ENCODE measurements at regions not wholly inside any gene's neighbourhood (a gene's known extent, or its start where the extent isn't known, plus 50 kb on each side); places are given as distances from the start of the nearest gene placed in this dataset.
"Not testable (repeated sequence)": the region's sequence is repeated elsewhere in the genome, so short reads cannot be mapped to it uniquely, and the experiment has no call there.

DNA sequence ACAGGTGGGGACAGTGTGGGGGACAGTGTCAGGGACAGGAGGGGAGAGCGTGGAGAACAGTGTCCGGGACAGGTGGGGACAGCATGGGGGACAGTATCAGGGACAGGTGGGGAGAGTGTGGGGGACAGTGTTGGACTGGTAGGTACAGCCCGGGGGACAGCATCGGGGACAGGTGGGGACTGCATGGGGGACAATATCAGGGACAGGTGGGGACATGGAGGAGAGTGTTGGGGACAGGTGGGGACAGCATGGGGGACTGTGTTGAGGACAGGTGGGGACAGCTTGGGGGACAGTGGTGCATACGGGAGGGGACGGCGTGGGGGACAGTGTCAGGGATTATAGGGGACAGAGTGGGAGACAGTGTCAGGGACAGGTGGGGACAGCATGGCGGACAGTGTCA is 212.3 kb downstream of the TMEM121 start:
- H3K4me1 Mint-ChIP-seq = no peaks in the 10 kb centered on the region
- H3K4me3 Mint-ChIP-seq = no peak overlapping the region
- no peaks in the 10 kb centered on the region for H3K36me3 Mint-ChIP-seq
- no peak for DNase-seq
- H3K9me3 Mint-ChIP-seq = no peaks in the 10 kb centered on the region
- no peaks in the 10 kb centered on the region for H3K27me3 Mint-ChIP-seq
- no peak overlapping the region for H3K27ac Mint-ChIP-seq

DNA sequence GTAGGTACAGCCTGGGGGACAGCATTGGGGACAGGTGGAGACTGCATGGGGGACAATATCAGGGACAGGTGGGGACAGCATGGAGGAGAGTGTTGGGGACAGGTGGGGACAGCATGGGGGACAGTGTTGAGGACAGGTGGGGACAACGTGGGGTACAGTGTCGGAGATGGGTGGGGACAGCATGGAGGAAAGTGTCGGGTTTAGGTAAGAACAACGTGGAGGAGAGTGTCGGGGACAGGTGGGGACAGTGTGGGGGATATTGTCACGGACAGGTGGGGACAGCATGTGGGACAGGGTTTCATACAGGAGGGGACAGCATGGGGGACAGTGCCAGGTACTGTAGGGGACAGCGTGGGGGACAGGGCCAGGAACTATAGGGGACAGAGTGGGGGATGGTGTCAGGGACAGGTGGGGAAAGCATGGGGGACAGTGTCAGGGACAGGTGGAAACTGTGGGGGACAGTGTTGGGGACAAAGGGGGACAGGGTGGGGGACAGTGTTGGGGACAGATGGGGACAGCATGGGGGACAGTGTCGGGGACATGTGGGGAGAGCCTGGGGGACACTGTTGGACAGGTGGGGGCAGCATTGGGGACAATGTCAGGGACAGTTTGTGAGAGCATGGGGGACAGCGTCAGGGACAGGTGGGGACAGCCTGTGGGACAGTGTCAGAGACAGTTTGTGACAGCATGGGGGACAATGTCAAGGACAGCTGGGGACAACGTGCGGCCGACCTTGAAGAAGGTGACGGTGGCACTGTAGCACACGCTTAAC is 213.1 kb downstream of the TMEM121 start:
- H3K27ac Mint-ChIP-seq = no peak overlapping the region
- no peak overlapping the region for H3K4me3 Mint-ChIP-seq
- no peaks in the 10 kb centered on the region for H3K27me3 Mint-ChIP-seq
- no peaks in the 10 kb centered on the region for H3K9me3 Mint-ChIP-seq
- no peaks in the 10 kb centered on the region for H3K36me3 Mint-ChIP-seq
- no peaks in the 10 kb centered on the region for H3K4me1 Mint-ChIP-seq
- DNase-seq = no peak

DNA sequence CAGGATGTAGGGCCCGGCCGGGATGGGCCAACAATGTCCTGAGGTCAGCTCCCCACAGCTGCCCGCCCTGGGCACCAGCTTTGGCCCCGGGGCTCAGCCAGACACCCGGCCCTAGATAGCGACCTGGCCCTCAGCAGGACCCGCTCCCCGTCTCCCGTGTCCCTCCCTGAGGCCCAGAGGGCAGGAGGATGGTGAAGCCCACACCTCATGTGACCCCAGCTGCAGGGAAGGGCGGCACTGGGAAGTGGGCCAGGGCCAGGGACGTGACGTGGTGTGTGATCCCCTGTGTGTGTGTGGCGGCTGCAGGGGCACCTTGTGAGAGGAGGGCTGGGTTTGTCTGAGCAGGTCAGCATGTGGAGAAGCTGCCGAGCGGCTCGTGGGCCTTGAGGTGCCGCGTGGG is 213.9 kb downstream of the TMEM121 start:
- not testable (repeated sequence) for H3K36me3 Mint-ChIP-seq, H3K4me1 Mint-ChIP-seq, H3K4me3 Mint-ChIP-seq, H3K9me3 Mint-ChIP-seq, H3K27ac Mint-ChIP-seq, DNase-seq, H3K27me3 Mint-ChIP-seq

DNA sequence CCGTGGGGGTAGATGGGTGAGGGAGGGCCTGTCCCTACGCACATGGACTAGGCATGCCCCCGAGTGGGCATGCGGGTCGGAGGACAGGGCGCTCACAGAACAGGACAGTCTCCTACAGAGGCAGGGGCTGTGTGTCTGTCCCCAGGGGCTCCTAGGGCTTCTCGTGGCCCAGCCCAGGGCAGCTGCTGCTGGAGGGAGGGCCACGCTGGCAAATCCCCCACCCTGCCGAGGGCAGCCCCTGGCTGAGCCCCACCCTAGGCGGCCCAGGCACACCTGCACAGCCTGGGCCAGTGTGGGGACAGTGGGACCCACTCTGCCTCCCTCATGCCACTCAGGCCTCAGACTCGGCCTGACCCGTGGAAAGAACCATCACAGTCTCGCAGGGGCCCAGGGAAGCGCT is 214.6 kb downstream of the TMEM121 start:
- not testable (repeated sequence) for DNase-seq, H3K36me3 Mint-ChIP-seq, H3K9me3 Mint-ChIP-seq, H3K27ac Mint-ChIP-seq, H3K27me3 Mint-ChIP-seq, H3K4me1 Mint-ChIP-seq, H3K4me3 Mint-ChIP-seq

DNA sequence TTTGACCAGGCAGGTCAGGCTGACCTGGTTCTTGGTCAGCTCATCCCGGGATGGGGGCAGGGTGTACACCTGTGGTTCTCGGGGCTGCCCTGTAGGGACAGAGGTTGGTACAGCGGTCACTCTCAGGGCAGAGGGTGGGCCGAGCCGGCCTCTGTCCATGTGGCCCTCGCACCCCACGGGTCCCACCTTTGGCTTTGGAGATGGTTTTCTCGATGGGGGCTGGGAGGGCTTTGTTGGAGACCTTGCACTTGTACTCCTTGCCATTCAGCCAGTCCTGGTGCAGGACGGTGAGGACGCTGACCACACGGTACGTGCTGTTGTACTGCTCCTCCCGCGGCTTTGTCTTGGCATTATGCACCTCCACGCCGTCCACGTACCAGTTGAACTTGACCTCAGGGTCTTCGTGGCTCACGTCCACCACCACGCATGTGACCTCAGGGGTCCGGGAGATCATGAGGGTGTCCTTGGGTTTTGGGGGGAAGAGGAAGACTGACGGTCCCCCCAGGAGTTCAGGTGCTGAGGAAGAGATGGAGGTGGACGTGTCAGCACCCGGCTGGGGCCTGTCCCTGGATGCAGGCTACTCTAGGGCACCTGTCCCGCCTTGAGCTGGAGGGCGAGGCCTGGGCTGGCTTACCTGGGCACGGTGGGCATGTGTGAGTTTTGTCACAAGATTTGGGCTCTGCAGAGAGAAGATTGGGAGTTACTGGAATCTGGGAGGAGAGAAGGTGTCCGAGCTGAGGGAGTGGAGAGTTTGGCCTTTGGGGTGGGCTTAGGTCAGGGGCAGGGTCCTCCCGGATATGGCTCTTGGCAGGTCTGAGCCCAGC is 215.5 kb downstream of the TMEM121 start:
- H3K9me3 Mint-ChIP-seq, H3K27me3 Mint-ChIP-seq, H3K27ac Mint-ChIP-seq, H3K4me1 Mint-ChIP-seq, DNase-seq, H3K36me3 Mint-ChIP-seq, H3K4me3 Mint-ChIP-seq: not testable (repeated sequence)

DNA sequence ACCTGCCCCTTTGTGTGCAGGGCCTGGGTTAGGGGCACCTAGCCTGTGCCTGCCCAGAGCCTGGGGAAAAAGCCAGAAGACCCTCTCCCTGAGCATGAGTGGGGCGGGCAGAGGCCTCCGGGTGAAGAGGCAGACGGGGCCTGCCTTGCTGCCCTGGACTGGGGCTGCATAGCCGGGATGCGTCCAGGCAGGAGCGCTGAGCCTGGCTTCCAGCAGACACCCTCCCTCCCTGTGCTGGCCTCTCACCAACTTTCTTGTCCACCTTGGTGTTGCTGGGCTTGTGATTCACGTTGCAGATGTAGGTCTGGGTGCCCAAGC is 216.1 kb downstream of the TMEM121 start:
- H3K9me3 Mint-ChIP-seq = no peaks in the 10 kb centered on the region
- H3K36me3 Mint-ChIP-seq = no peaks in the 10 kb centered on the region
- no peak overlapping the region for H3K4me3 Mint-ChIP-seq
- H3K4me1 Mint-ChIP-seq = no peaks in the 10 kb centered on the region
- no peak for DNase-seq
- H3K27me3 Mint-ChIP-seq = no peaks in the 10 kb centered on the region
- no peak overlapping the region for H3K27ac Mint-ChIP-seq

DNA sequence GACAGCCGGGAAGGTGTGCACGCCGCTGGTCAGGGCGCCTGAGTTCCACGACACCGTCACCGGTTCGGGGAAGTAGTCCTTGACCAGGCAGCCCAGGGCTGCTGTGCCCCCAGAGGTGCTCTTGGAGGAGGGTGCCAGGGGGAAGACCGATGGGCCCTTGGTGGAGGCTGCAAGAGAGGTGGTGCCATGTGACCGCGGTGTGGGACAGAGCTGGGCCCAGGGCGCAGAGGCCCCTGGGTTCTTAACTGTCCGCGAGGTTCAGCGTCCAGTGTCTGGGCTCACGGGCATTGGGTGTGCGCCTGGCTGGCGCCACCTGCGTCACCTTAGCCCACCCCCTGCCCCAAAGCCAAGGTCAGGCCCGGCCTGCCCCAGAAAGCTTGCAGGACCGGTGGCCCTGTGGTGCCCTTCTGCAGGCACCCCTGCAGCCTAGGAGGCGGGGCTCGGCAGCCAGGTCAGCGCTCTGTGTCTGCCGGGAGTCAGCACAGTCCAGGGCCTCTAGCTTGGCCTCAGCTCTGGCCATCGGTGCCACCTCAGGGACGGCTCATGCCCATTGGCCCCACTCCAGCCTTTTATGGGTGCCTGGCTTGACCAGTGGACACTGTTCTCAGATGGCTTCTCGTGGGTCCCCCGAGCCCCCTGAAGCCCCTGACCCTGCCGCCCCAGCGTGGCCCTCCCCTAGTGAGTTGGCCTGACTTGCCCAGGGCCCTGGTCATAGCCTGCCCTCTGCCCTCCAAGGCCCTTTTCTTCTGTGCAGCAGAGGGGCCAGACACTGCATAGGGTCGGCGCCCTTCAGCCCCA is 216.7 kb downstream of the TMEM121 start:
- not testable (repeated sequence) for H3K27ac Mint-ChIP-seq, H3K9me3 Mint-ChIP-seq, H3K4me3 Mint-ChIP-seq, DNase-seq, H3K36me3 Mint-ChIP-seq, H3K4me1 Mint-ChIP-seq, H3K27me3 Mint-ChIP-seq

DNA sequence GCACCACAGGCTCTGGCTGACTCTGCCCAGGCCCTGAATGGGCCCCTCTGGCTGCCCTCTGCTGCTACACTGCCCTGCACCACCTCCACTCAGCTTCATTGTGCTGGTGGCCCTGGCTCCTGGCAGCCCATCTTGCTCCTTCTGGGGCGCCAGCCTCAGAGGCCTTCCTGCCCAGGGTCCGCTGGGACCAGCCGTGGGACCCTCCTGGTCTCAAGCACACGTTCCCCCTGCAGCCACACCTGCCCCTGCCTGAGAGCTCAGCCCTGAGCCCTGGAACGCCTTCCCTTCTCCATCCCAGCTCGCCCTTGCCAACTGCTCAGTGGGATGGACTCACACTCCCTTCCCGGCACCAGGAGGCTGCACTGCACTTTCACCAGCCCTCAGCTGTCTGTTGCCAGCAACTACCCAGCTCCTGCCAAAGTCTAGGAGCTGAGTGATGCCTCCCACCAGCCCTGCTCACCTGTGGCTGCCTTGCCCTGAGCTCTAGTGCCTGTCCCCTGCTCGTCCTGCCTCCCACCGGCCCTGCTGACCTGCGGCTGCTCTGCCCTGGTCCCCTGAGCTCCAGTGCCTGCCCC is 217.9 kb downstream of the TMEM121 start:
- not testable (repeated sequence) for H3K36me3 Mint-ChIP-seq, H3K4me1 Mint-ChIP-seq, H3K9me3 Mint-ChIP-seq, H3K27me3 Mint-ChIP-seq, H3K27ac Mint-ChIP-seq, DNase-seq, H3K4me3 Mint-ChIP-seq

DNA sequence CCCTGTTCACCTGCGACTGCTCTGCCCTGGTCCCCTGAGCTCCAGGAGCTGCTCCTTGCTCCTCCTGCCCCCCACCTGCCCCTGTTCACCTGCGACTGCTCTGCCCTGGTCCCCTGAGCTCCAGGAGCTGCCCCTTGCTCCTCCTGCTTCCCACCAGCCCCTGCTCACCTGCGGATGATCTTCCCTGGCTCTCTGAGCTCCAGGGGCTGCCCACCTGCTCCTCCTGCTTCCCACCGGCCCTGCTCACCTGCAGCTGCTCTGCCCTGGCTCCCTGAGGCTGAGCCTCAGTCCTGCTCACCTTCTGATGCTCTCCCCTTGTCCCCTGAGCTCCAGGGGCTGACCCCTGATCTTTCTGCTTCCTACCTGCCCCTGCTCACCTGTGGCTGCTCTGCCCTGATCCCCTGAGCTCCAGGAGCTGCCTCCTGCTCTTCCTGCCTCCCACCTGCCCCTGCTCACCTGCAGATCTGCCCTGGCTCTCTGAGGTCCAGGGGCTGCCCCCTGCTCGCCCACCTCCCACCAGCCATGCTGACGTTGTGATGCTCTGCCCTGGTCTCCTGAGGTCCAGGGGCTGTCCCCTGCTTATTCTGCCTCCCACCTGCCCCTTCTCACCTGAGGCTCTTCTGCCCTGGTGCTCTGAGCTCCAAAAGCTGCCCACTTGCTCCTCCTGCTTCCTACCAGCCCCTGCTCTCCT is 219.2 kb downstream of the TMEM121 start:
- H3K27ac Mint-ChIP-seq = no peak overlapping the region
- no peaks in the 10 kb centered on the region for H3K36me3 Mint-ChIP-seq
- peaks cover 3% of the 10 kb centered on the region for H3K4me1 Mint-ChIP-seq

DNA sequence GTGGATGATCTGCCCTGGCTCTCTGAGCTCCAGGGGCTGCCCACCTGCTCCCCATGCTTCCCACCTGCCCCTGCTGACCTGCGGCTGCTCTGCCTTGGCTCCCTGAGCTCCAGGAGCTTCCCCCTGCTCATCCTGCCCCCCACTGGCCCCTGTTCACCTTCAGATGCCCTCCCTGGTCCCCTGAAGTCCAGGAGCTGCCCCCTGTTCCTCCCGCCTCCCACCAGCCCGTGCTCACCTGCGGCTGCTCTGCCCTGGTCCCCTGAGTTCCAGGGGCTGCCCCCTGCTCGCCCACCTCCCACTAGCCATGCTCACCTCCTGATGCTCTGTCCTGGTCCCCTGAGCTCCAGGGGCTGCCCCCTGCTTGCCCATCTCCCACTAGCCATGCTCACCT is 219.7 kb downstream of the TMEM121 start:
- DNase-seq = no peak
- no peak overlapping the region for H3K27ac Mint-ChIP-seq
- H3K36me3 Mint-ChIP-seq = no peaks in the 10 kb centered on the region
- peaks cover 6% of the 10 kb centered on the region for H3K27me3 Mint-ChIP-seq
- no peaks in the 10 kb centered on the region for H3K9me3 Mint-ChIP-seq
- H3K4me3 Mint-ChIP-seq = no peak overlapping the region
- peaks cover 3% of the 10 kb centered on the region for H3K4me1 Mint-ChIP-seq

More for the DNA sequence above, 219.2 kb downstream of the TMEM121 start:
- Mint-ChIP-seq H3K4me3 (no peak overlapping the region), H3K9me3 (no peaks in the 10 kb centered on the region), H3K27me3 (peaks cover 6% of the 10 kb centered on the region)
- DNase-seq = no peak

DNA sequence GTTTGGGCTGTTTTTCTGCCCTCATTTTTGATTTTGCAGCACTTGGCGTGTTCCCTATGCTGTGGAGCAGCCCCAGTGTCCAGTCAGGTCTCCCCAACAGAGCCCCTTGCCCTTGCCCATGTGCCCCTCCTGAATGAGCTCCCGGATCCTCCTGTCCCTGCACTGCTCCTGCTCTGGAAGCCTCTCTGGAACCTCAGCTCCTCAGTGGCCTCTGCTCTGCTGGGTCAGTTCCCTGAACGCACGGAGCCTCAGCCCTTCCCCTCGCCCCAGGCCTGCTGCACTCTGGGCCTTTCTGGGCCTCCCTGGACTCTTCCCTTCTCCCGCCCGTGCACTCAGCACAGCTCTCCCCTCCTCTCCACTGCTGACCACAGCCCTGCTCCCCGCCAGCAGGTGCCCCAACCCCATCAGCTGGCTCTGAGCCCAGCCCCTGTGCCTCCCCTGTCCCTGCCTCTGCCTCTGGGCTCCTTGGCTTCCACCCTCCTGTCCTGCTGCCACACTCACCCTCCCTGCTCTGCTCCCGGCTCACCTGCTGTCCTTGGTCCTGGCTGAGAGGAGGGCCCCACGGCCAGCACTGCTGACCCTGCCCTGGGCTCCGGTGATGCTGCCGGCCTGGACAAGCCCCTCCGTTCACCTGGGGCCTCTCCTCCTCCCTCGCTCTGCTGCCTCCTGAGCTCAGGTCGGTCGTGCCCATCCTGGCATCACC is 220.6 kb downstream of the TMEM121 start:
- not testable (repeated sequence) for DNase-seq, H3K27me3 Mint-ChIP-seq, H3K9me3 Mint-ChIP-seq, H3K4me1 Mint-ChIP-seq, H3K4me3 Mint-ChIP-seq, H3K36me3 Mint-ChIP-seq, H3K27ac Mint-ChIP-seq

DNA sequence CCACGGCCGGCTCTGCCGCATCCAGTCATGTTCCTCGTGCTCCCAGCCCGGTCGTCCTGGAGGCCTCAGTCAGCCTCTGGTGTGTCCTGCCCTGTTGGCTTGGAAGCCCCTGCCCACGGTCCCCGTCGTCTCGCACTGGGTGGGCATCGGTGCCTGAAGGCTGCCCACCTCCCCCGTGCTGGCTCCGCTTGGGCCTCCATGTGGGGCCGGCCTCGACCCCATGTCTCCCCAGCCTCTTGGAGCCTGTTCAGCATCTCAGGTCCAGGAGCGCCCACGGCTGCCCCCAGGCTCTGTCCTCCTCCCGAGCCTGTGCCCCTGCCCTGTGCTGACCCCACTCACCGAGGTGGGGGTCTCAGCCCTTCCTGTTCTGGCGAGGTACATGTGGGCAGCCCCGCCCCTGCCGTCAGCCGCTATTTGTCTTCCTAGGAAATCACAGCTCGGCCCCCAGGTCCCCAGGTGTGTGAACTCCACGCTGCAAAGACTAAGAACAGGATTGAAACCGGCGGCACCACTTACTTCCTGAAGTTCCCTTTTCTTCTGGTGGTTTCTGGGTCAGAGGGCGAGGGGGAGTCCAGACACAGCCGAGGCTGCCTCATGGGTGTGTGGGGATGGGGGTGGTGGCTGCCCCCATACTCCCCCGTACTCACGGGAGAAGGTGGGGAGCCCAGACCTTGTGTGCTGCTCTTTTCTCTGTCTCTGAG is 221.3 kb downstream of the TMEM121 start:
- H3K27ac Mint-ChIP-seq, H3K9me3 Mint-ChIP-seq, H3K27me3 Mint-ChIP-seq, DNase-seq, H3K36me3 Mint-ChIP-seq, H3K4me1 Mint-ChIP-seq: not testable (repeated sequence)
- peak overlapping the region; percentile 10 for H3K4me3 Mint-ChIP-seq

DNA sequence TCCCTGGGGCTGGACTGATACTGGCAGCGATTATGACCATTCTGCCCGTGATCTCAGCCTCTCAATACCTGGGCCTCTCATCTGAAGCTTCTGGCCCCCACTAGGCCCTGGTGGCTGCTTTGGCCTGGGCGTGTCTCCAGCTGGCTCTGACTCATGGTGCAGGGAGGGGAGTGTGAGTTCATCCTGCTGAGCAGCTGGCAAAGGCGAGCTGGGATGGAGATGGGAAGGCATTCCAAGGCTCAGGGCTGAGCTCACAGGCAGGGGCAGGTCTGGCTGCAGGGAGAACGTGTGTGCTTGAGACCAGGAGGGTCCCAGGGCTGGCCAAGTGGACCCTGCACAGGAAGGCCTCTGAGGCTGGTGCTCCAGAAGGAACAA is 221.8 kb downstream of the TMEM121 start:
- Mint-ChIP-seq H3K4me3 (no peak overlapping the region), H3K9me3 (no peaks in the 10 kb centered on the region), H3K27ac (no peak overlapping the region), H3K27me3 (peaks cover 6% of the 10 kb centered on the region), H3K4me1 (peaks cover 3% of the 10 kb centered on the region), H3K36me3 (no peaks in the 10 kb centered on the region)
- no peak for DNase-seq

DNA sequence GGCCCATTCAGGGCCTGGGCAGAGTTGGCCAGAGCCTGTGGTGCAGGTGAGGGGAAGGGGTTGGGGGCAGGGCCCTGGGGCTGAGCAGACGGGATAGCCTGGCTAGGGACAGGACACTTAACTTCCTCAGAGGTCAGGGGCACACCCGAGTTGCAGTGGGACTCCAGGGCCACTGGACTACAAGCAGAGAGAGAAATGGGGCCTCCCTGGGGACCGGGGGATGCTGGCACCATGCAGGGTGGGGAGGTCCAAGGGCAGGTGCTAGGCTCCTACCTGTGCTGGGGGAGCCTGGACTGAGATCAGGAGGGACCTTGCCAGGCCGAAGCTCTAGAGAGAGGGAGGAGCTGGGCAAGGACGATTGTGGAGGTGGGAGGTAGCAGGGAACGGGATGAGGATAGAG is 222.3 kb downstream of the TMEM121 start:
- not testable (repeated sequence) for H3K36me3 Mint-ChIP-seq, H3K9me3 Mint-ChIP-seq, H3K4me1 Mint-ChIP-seq, H3K4me3 Mint-ChIP-seq, H3K27me3 Mint-ChIP-seq, H3K27ac Mint-ChIP-seq, DNase-seq

All from activated naive CD8-positive, alpha-beta T cell treated with anti-CD3 and anti-CD28 coated beads for 36 hours (primary cell).